Kidney epithelial cell (primary cell): ENCODE measurements at regions not wholly inside any gene's neighbourhood (a gene's known extent, or its start where the extent isn't known, plus 50 kb on each side); places are given as distances from the start of the nearest gene placed in this dataset.

ENCODE experiments used
- DNase-seq: peaks from one replicate; pipeline ENCODE4 v3.0.0-alpha.2; 2010; ENCODE audit warnings: low read depth
- H3K27me3 ChIP-seq: 2 replicates; pipeline ENCODE4 v1.6.0; 2011; ENCODE audit warnings: low read length; ENCODE audit not compliant: control insufficient read depth, insufficient read depth
- H3K36me3 ChIP-seq: 2 replicates; pipeline ENCODE4 v1.5.1; 2011; ENCODE audit warnings: low read length; ENCODE audit not compliant: control insufficient read depth, insufficient read depth
- H3K4me3 ChIP-seq: 2 replicates; pipeline ENCODE4 v1.5.1; 2011; ENCODE audit warnings: low read depth, mild to moderate bottlenecking, control low read depth, low read length
- TF ChIP-seq, protein P1 (sequence below): IDR thresholded peaks from 2 replicates; pipeline ENCODE4 v1.5.1; 2011; ENCODE audit warnings: mild to moderate bottlenecking, moderate library complexity, low read length, control low read depth, inconsistent platforms; ENCODE audit not compliant: insufficient read depth, poor library complexity, severe bottlenecking

- Histone ChIP-seq H3K27me3 (no peaks in the 10 kb centered on the region), H3K36me3 (no peaks in the 10 kb centered on the region), H3K4me3 (no peak overlapping the region)
- TF ChIP-seq, protein P1, sequence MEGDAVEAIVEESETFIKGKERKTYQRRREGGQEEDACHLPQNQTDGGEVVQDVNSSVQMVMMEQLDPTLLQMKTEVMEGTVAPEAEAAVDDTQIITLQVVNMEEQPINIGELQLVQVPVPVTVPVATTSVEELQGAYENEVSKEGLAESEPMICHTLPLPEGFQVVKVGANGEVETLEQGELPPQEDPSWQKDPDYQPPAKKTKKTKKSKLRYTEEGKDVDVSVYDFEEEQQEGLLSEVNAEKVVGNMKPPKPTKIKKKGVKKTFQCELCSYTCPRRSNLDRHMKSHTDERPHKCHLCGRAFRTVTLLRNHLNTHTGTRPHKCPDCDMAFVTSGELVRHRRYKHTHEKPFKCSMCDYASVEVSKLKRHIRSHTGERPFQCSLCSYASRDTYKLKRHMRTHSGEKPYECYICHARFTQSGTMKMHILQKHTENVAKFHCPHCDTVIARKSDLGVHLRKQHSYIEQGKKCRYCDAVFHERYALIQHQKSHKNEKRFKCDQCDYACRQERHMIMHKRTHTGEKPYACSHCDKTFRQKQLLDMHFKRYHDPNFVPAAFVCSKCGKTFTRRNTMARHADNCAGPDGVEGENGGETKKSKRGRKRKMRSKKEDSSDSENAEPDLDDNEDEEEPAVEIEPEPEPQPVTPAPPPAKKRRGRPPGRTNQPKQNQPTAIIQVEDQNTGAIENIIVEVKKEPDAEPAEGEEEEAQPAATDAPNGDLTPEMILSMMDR, result no peak
- DNase-seq, result no peak
These were observed 604.2 kb downstream of the XIRP2 start for GRCh38 chr2:167492486-167492885.

DNA sequence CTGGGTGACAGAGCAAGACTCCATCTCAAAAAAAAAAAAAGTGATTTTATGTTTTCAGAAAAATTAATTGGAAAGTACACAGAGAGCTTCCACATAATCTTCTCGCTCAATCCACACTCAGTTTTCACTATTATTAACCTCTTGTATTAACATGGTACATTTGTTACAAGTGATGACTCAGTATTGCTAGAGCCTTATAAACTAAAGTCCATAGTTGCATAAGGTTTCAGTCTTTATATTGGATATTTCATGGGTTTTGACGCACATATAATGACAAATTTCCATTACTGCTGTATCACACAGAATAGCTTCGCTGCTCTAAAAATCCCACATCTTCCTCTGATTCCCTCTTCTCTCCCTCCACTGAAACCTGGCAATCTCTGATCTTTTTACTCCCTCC is 603.5 kb downstream of the XIRP2 start:
- H3K4me3 ChIP-seq, result no peak overlapping the region
- no peak for DNase-seq
- no peaks in the 10 kb centered on the region for H3K27me3 ChIP-seq
- TF ChIP-seq, protein P1, result no peak
- no peaks in the 10 kb centered on the region for H3K36me3 ChIP-seq

DNA sequence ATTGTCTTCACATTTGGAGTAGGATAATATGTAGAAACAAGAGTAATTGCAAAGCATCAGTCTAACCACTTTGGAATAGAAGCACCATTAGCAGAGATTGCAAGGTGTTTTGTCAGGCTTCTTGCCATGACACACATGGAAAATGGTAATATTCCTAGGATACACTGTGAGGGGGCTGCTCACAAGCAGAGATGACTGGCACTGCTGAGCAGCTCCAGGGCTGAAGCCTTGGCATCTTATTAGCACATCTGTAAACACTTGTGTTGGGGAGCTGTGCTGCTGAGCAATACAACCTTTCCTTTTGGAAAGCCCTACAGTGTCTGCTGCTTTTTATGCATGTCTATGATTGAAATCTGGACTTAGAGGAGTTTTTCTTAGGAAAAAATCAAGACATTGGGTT is 602.2 kb downstream of the XIRP2 start:
- TF ChIP-seq, protein P1, result no peak
- Histone ChIP-seq H3K36me3 (no peaks in the 10 kb centered on the region), H3K27me3 (no peaks in the 10 kb centered on the region), H3K4me3 (no peak overlapping the region)
- DNase-seq, result no peak

DNA sequence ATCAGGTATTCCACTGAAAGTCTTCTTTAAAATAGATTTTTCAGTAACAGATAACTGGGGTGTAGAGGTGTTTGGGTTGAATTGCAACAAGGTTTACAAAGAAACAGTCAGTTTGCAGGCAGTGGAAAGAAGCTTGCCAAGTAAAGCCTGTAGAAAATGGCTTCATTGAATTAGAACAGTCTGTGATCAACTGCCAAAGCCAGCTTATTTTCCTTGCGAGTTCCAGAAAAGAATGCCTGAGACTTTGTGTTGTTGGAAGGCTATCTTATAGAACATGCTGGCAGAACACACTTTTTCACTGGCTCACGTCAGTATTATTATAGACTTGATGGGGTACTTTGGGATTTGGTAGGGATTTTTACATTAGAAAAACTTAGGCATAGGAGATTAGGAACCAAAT is 601.0 kb downstream of the XIRP2 start:
- TF ChIP-seq, protein P1, result no peak
- Histone ChIP-seq H3K27me3 (no peaks in the 10 kb centered on the region), H3K4me3 (no peak overlapping the region), H3K36me3 (no peaks in the 10 kb centered on the region)
- DNase-seq, result no peak

DNA sequence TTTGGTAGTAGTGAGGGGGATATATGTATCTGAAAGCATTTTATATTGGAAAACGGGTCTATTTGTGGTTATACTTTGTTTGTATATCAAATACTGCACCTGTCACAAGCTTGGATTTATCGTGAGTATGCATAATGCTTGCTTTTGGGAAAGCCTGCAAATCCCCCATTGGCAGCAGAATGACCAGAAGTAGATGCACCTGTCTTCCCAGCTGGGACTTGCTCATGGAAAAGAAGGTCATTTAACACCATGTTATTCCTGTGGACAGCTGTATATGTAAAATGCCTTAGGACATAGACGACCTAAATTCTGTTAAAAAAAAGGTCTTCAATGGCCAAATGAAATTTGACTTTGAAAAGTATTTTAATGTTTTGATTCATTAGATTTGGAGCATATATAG is 599.4 kb downstream of the XIRP2 start:
- TF ChIP-seq, protein P1, result no peak

DNA sequence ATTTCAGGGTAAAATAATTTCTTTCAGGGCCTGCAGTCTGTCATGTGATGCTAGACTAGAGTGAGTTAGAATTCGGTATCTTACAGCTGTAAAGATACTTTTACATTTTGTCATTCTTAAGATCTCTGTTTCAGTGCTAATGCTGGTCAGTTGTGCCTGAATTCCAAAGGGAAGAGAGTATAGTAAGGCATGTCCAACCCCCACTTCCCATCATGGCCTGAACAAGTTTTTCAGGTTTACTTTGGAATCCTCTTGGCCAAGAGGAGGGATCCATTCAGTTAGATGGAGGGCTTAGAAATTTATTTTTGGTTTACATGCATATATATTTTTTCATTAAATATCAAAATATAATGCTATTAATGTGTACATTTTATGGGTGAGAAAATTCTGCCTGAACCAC is 596.6 kb downstream of the XIRP2 start:
- TF ChIP-seq, protein P1, result no peak
- Histone ChIP-seq H3K36me3 (no peaks in the 10 kb centered on the region), H3K27me3 (no peaks in the 10 kb centered on the region), H3K4me3 (no peak overlapping the region)
- no peak for DNase-seq

More for the DNA sequence above, 599.4 kb downstream of the XIRP2 start:
- no peak for DNase-seq
- H3K36me3 ChIP-seq, result no peaks in the 10 kb centered on the region
- no peak overlapping the region for H3K4me3 ChIP-seq
- no peaks in the 10 kb centered on the region for H3K27me3 ChIP-seq
